ENCODE measurements at regions not wholly inside any gene's neighbourhood (a gene's known extent, or its start where the extent isn't known, plus 50 kb on each side); places are given as distances from the start of the nearest gene placed in this dataset.
A peak's percentile ranks its signal among the peaks of the same experiment; 100 is the strongest.
"Not testable (repeated sequence)": the region's sequence is repeated elsewhere in the genome, so short reads cannot be mapped to it uniquely, and the experiment has no call there.

- DNase-seq = not testable (repeated sequence)
Measured at GRCh38 chr15:85264614-85265190, 115.7 kb upstream of the AKAP13 start.

- not testable (repeated sequence) for DNase-seq
Measured at GRCh38 chr15:85267158-85267857, 113.1 kb upstream of the AKAP13 start.

DNA sequence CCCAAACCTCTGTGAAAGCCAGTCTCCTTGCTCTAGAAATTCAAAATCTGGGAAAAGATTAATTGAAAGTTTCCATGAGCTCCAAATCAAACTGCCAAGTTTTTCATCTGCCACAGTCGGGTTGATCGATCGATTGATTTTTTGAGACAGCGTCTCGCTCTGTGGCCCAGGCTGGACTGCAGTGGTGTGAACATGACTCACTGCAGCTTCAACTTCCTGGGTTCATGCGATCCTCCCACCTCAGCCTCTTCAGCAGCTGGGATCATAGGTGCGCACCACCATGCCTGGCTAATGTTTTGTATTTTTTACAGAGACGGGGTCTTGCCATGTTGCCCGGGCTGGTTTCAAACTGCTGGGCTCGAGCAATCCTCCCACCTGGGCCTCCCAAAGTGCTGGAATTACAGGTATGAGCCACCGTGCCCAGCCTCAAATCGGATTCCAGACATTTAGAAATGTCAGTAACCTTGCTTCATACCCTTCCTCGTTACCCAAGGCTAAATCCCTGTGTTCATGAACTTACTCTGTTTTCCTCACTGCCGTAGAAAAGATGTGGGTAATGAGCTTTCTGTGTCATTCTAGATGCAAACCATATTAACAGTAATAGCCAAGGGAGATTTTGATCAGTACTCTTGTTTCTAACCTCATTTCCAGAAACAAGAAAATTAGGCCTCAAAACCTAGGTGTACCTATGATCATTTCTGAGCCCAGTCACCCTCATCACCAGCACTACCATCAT is 105.9 kb upstream of the AKAP13 start:
- no peak for DNase-seq

GRCh38 chr15:85276508-85276907 is 103.9 kb upstream of the AKAP13 start:
- no peak for DNase-seq

- no peak for DNase-seq
Measured at GRCh38 chr15:85276921-85277320, 103.5 kb upstream of the AKAP13 start.

- DNase-seq = no peak
Measured at GRCh38 chr15:85277847-85278370, 102.5 kb upstream of the AKAP13 start.

DNA sequence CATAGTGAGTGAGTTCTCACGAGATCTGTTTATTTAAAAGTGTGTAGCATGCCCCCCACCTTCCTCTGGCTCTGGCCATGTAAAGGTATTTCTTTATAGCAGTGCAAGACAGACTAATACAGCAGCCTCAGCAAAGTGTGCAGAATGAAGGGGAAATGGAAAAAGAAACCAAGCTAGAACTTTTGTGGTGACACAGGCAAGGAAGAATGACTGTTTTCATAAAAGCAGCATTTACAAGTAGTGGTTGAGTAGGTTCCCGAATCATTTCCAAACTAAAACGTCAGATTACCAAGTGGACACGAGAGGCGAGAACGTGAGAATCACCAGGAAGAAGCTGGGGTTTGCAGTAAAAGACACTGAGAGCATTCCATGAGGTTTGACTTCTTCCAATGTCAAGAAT is 100.2 kb upstream of the AKAP13 start:
- DNase-seq = no peak

DNA sequence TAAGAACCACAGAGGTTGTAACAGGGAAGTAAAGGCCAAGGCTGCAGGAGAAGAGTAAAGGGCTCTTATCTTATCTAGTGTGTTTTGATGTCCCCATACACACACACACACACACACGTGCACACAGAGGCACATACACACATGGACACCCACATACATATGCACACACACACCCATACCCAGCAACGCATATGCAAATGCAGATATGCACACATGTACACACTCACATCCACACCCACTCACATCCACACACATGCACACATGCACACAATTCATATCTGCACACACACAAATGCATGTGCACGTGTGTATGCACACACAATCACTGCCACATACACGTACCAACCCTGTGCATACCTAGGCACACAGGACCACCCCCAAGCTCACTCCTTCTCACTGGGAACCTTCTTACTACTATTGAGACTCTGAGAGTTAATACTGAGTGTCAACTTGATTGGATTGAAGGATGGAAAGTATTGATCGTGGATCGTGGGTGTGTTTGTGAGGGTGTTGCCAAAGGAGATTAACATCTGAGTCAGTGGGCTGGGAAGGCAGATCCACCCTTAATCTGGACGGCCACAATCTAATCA is 99.0 kb upstream of the AKAP13 start:
- DNase-seq = no peak

GRCh38 chr15:85282504-85283115 is 97.8 kb upstream of the AKAP13 start:
- no peak for DNase-seq

- DNase-seq = not testable (repeated sequence)
Measured at GRCh38 chr15:85283815-85284214, 96.6 kb upstream of the AKAP13 start.

DNA sequence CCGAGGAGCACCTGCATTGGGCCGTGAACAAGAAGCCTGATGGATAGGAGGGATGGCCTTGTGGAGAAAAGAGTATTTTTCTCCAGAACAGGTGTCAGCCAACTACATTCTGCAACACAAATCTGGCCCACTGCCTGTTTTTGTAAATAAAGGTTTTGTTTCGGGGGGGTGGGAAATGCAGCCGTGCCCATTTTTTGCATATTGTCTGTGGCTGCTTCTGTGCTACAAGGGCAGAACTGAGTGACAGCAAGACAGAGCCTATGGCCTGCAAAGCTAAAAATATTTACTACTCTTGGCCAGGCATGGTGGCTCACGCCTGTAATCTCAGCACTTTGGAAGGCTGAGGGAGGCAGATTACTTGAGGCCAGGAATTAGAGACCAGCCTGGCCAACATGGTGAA is 95.9 kb upstream of the AKAP13 start:
- DNase-seq = no peak

GRCh38 chr15:85289677-85290365 is 90.6 kb upstream of the AKAP13 start:
- peak in 4 of 14 donors; percentile 7 to 11 (median 8) for DNase-seq

DNA sequence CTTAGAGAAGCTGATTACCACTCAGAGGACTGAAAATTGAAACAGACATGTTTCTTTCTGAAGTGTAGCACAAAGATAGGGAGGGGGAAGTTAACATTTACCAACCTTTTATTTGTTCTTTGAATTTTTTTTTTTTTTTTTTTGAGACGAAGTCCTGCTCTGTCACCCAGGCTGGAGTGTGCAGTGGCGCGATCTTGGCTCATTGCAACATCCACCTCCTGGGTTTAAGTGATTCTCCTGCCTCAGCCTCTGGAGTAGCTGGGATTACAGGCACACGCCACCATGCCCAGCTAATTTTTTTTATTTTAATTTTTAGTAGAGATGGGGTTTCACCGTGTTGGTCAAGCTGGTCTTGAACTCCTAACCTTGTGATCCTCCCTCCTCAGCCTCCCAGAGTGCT is 87.8 kb upstream of the AKAP13 start:
- not testable (repeated sequence) for DNase-seq

DNA sequence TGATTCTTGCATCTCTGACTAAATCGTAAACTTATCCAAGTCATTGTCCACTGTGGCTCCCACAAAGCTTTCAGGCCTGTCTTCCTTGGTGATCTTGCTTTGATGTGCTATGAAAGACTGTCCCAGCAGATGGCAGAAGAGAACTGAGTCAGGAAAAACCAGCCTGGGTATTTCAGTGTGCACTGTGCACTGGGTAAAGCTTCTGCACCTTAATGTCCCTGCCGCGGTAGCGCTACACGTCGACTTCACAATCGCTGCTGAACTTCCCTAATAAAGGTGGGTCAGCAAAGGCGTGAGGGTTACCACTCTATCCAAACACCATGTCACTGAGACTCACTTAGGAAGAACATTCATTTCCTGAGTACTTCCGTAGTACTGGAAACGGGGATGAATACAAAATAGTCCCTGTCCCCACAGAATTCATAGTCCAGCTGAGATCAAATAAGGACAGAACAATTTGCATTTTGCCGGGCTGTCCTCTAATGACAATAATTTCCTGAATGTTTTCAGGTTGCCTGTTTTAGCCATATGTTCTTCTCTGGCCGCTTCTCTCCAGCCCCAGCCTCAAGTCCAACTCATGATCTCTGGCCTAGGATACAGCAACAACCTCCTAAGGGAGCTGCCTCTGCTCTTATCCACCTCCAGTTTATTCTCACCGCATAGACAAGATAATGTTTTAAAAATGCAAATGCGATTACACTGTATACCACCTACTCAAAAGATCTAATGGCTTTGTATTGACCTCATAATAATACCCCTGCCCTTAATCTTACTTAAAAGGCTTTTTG is 83.6 kb upstream of the AKAP13 start:
- DNase-seq = peak in 11 of 14 donors; percentile 2 to 47 (median 28)

GRCh38 chr15:85297537-85297936 is 82.9 kb upstream of the AKAP13 start:
- DNase-seq = no peak

- DNase-seq = no peak
Measured at GRCh38 chr15:85298366-85298765, 82.0 kb upstream of the AKAP13 start.

- DNase-seq = no peak
Measured at GRCh38 chr15:85298941-85299340, 81.5 kb upstream of the AKAP13 start.

DNA sequence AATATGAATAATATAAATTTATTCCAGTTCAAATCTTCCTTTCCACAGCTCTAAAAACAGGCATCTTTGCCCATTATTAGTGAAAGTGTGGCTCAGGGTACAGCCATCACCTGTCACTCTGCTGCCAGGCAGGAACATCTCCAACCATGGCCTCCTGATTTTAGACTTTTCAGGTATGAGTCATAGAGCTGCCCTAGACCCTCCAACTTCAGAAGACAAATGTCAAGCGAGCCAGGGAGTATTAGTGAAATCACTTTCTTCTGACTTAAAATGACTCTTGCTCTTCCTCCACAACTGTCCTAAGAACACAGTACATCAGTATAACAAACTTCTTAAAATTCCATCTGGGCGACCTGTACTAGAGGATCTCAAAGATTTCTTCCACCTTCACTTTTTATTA is 78.1 kb upstream of the AKAP13 start:
- no peak for DNase-seq

DNA sequence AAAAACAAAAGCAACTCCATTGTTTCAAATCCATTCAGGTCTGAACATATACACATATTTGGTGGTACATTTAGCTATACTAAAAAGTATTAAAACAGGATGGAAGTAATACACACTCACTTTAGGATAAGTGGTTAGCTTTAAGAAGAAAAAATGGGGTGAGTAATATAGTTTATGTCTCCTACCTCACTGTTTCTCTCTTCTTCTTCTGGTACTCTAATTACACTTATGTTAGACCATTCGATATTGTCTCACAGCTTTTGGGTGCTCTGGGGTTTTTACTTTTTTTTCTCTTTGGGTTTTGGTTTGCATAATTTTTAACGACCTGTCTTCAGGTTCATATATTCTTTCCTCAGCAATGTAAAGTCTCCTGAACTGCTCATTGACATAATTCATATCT is 75.4 kb upstream of the AKAP13 start:
- no peak for DNase-seq

GRCh38 chr15:85306946-85307686 is 73.3 kb upstream of the AKAP13 start:
- no peak for DNase-seq

DNA sequence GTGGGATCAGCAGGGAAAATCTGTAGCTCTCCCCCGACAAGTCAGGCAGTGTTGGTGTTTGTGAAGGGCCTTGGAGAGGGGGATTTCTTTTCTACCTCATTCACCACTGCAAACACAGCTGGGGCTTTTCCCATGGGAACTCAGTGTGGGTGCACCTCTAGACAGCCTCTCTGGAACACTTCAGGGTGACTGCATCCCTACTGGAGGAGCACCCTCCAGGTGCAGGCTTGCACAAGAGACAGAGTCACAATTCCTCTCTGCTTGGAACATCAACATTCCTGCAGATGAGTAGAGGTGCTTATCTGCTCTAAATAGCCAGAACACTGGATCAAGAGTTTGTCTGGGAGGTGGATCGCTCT is 72.7 kb upstream of the AKAP13 start:
- DNase-seq = no peak
